T-helper 2 cell treated with Interferon-gamma antibody and Interleukin-4, amounts not matched to agents 100 ng/mL and 5 ng/mL, for 36 hours (primary cell): ENCODE measurements at regions not wholly inside any gene's neighbourhood (a gene's known extent, or its start where the extent isn't known, plus 50 kb on each side); places are given as distances from the start of the nearest gene placed in this dataset.

ENCODE experiments used
- intact Hi-C: fragments of 100-400 bp; cut with micrococcal nuclease; formaldehyde crosslinking; loops from one replicate; pipeline ENCODE4 v1.15.1; 2023

DNA sequence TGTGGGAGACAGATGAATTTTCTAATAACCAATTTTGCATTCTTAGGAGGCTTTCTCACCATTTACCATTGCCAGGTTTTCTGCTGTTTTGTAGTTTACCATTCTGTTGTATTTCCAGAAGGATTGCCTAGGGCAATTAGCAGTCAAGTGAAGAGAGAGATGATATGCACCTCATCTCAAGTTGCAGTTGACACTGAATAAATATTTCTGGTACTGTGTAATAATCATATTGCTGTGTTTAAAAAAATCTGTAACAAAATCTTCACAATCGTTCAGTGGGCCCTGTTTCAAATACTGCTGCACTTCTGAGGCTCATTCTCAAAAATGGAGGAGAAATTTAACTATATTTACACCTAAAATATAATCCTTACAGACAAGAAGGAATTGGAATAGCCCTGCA is 706.1 kb upstream of the PTPRD start:
- intact Hi-C loops: no loop called here

DNA sequence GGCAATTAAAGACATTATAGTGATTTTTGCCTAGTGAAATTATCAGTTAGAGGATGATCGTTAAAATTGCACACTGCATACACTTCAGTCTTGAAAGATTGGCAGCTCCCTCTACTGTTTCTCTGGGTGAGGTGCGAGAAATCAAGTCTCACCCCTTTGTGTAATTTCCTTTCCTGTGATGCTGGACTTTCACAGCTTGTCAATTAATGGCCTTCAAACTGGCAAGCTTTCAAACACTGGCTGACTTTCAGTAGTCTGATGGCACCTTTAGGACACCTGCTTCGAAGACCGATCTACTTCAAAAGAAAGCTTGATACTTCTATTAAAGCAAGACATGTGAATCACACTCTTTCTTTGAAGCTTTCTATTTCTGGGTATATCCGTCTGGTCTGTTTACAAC is 706.7 kb upstream of the PTPRD start:
- intact Hi-C loops: no loop called here

DNA sequence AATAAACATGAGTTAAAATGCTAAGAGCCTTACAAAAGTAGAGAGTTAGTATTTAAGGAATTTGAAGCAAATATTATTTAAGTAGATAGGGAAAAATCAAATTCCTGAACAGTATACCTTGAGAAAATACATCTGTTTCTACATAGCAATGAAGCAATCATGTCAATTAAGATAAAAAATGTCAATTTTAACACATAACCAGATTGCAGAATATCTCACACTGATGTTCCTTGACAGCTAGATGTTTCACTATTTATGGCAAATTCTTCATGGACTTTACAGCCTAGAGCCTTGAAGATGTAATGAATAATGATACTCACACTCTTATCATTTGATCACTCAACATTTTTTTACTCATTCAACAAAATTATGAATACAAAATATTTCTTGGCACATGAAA is 708.2 kb upstream of the PTPRD start:
- intact Hi-C loops: no loop called here

GRCh38 chr9:11323457-11323856 is 710.7 kb upstream of the PTPRD start:
- intact Hi-C loops: no loop called here

GRCh38 chr9:11326231-11326630 is 713.4 kb upstream of the PTPRD start:
- intact Hi-C loops: no loop called here

- intact Hi-C loops: no loop called here
Measured at GRCh38 chr9:11328326-11328725, 715.5 kb upstream of the PTPRD start.

GRCh38 chr9:11335011-11335410 is 722.2 kb upstream of the PTPRD start:
- intact Hi-C loops: no loop called here

GRCh38 chr9:11338130-11338529 is 725.3 kb upstream of the PTPRD start:
- intact Hi-C loops: no loop called here

GRCh38 chr9:11340654-11341053 is 727.9 kb upstream of the PTPRD start:
- intact Hi-C loops: no loop called here

DNA sequence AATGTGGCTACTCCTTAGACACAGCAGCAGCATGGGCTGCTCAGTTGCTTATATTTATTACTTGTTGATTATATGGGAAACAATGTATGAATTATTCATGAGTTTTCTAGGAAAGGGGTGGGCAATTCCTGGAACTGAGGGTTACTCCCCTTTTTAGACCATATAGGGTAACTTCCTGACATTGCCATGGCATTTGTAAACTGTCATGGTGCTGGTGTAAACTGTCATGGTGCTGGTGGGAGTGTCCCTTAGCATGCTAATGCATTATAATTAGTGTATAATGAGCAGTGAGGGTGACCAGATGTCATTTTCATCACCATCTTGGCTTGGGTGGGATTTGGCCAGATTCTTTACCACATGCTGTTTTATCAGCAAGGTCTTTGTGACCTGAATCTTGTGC is 734.6 kb upstream of the PTPRD start:
- intact Hi-C loops: no loop called here

GRCh38 chr9:11348366-11348765 is 735.6 kb upstream of the PTPRD start:
- intact Hi-C loops: no loop called here

GRCh38 chr9:11349187-11349586 is 736.4 kb upstream of the PTPRD start:
- intact Hi-C loops: no loop called here

DNA sequence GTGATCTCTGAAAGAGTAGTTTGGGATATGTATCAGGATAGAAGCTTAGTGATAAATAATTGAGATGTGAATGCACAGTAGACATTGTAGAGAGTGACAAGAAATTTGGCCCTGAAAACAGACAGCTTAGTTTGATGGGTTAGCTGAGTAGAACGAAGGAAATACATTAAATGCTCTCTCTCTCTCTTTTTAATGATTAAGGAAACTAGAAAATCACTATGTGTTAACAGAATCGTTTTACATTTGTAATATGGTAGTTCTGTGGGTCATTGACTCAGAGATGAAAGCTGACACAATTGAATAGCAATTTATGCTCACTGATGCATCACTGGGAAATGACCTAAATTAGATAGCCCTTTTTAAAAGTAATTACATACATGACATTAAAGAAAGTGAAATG is 739.8 kb upstream of the PTPRD start:
- intact Hi-C loops: no loop called here

DNA sequence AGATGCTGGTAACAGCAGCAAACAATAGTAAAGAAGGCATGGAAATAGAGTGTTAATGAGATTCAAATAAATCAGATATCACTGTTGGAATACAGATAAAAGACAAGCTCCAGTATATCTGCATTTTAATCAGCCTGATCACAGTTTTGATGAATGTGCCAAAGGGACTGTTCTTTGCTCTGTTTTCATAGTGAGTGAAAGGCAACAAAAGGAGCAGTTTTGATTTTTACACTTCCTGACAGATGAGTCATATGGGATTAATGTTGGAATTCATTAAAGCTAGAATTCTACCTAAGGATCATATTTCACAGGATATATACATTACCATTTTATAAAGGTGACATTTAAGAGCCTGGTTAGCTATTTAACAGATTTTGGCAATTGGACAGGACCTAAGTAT is 743.3 kb upstream of the PTPRD start:
- intact Hi-C loops: no loop called here

DNA sequence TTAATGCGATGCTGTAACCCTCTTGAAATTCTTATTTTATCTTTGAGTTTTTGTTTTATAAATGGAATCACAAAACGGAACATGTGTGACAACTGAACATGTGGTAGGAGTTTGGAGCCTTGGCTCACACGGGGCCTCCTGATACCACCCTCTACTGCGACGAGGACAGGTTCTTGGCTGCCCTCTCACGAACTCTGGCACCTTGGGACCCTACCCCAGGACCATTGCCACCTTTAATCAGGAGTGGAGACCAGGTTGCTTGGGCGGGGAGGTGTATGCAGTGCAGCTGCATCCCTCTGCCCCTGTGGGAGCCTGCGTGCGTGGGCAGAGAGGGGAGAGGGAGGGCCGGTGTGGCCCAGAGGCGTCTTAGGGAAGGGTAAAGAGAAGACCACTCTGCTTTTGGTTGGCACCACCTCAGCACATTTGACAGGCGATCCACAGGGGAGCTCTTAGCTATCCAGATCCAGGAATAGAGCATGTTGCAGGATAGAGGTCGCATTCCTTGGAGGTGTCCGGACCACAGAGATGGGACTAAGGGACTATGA is 753.9 kb upstream of the PTPRD start:
- intact Hi-C loops: no loop called here

DNA sequence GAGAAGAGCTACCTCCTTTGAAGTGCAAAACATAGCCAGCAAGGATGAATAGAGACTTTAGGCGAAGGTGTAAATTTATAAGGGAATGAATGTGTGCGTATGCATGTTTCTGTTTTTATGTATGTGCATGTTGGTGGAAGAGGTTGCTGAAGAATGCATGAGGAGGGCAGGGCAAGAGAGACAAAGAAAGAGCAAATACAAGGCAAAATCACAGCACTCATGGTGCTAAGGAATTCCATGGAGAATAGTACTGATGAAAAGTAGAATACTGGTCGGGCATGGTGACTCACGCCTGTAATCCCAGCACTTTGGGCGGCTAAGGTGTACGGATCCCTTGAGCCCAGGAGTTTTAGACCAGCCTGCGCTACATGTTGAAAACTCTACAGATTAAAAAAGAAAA is 762.1 kb upstream of the PTPRD start:
- intact Hi-C loops: no loop called here

GRCh38 chr9:11402621-11403020 is 789.8 kb upstream of the PTPRD start:
- intact Hi-C loops: no loop called here

DNA sequence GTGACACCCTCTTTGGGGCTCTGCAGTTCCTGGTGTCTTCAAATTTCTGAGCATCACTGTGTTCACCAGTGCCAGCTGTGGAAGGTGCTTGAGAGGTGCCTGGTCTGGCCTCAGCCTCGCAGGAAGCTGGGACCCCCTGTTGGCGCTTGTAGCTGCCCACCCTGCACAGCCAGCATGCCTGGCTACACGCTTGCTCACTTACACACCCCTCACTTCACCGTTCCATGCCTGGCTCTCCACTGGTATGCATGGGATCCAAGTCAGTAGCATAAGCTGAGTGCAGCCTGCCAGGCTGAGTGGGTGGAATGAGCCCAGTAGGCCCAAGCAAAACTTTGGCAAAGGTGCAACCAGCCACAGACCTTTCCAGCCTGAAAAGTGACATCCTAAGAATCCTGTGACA is 801.4 kb upstream of the PTPRD start:
- intact Hi-C loops: no loop called here

- intact Hi-C loops: no loop called here
Measured at GRCh38 chr9:11417782-11418181, 805.0 kb upstream of the PTPRD start.

GRCh38 chr9:11431490-11431889 is 818.7 kb upstream of the PTPRD start:
- intact Hi-C loops: no loop called here

- intact Hi-C loops: no loop called here
Measured at GRCh38 chr9:11432361-11432760, 819.6 kb upstream of the PTPRD start.

DNA sequence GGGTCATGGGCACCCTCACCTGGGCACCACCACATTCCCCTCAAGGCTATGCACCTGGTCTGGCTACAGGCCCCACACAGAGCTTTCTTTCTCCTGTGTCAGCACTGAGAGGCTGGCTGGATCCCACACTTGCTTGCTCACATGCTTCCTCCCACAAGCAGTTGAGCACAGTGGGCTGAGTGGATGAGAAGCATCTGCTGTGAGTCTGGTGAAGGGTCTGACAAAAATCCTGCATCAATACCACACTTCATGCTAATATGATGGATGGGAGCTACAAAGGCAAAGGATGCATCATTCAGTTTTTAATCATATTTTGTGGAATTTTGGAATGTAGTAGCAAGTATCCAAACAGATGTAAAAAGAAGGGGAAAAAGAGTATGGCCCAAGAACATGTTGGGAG is 830.8 kb upstream of the PTPRD start:
- intact Hi-C loops: no loop called here

DNA sequence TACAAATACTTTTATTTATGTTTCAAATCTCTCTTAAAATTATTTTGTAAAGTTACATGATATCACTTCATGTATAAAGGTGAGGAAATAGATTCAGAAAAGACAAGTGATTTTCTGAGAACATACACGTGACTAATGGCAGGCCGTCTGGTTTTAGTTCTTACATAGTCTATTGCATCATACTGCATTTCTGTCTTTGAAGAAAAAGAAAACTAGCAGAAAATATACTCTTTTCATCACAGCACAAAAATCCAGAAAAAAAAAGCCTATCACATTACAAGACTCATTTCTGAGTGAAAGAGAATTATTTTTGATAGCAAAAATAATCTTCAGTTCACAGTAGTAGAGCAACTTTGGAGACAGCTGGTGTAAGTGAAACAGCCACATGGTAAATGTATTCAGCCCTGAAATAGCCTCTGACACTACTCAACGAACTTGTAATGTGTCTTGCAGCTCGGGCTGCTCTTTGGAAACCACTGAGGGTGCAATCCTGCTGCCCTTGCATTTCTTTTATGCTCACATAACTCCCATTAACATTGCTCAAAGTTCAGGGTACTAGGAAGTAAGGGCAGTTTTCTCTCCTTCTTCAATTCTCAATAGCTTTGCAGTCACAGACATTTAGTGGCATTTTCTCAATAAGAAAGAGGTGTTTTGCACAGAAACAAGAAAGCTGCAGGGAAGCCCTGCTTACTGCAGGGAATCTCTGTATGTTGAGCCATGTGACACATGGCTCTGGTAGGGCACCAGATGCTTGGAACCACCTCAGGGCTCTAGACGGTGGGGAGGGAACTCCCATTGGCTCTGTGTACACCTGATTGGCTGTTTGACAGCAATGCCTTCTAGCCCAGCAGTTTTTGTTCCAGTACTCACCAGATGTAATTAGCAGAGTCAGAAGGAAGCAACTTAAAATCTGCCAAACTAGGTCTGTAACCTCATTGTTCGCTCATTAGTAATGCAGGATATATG is 845.3 kb upstream of the PTPRD start:
- intact Hi-C loops: no loop called here
